ENCODE measurements at regions not wholly inside any gene's neighbourhood (a gene's known extent, or its start where the extent isn't known, plus 50 kb on each side); places are given as distances from the start of the nearest gene placed in this dataset.

DNA sequence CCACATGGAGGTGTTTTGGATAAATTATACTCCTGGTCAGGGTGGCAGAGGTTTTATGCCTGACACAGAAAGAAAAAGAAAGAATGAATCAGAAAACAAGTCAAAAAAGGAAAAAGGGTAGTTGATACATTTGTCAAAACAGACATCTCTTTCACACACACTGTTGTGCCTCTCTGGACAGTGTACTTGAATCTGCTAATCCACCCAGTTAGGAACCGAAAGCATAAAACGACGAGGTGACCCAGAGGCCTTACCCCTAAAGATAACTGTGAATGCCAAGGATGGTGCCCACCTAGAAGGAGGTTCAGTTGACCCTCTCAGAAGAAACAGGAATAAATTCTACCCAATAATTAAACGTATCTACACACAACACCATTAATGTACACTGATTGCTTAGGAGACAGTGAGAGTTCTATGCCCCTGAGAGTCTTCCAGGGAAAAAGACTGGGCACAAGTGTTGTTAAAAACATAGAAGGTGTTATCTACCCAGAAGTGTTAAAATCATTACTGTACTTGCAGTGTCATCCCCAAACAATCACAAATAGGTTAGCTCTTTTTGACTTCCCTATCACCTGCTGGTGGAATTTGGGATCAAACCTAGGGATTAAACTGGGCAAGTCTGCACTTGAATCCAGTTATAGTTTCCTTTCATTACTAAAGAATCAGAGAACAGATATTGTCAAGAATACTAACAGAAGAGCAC lies 123.2 kb upstream of the DNAJC10 start:
- TF ChIP-seq, protein P1, sequence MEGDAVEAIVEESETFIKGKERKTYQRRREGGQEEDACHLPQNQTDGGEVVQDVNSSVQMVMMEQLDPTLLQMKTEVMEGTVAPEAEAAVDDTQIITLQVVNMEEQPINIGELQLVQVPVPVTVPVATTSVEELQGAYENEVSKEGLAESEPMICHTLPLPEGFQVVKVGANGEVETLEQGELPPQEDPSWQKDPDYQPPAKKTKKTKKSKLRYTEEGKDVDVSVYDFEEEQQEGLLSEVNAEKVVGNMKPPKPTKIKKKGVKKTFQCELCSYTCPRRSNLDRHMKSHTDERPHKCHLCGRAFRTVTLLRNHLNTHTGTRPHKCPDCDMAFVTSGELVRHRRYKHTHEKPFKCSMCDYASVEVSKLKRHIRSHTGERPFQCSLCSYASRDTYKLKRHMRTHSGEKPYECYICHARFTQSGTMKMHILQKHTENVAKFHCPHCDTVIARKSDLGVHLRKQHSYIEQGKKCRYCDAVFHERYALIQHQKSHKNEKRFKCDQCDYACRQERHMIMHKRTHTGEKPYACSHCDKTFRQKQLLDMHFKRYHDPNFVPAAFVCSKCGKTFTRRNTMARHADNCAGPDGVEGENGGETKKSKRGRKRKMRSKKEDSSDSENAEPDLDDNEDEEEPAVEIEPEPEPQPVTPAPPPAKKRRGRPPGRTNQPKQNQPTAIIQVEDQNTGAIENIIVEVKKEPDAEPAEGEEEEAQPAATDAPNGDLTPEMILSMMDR (IDR thresholded peaks at IDR 0.05), result no peak
- no peak for TF ChIP-seq POLR2A (IDR thresholded peaks at IDR 0.05)
